ENCODE measurements at regions not wholly inside any gene's neighbourhood (a gene's known extent, or its start where the extent isn't known, plus 50 kb on each side); places are given as distances from the start of the nearest gene placed in this dataset.

DNA sequence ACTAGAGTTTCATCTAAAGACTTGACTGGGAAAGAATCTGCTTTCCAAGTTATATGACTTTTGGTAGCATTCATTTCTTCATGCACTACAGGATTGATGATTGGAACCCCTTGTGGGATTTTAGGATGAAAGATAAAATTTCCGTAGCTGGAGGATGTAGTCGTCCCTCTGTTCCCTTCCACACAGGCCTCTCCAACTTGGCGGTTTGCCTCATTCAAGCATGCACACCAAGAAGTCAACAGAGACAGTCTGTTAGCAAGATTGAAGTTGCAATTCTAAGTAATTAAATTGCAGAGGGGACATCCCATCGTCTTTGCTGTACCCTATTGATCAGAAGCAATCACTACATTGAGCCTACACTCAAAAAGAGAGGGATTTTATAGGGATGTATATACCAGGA, 777.4 kb upstream of the HS3ST1 start:
- TF ChIP-seq POLR2AphosphoS5 (IDR thresholded peaks at IDR 0.05; ENCODE audit: low read depth, low read length) (no peak), REST (IDR thresholded peaks at IDR 0.05; ENCODE audit: insufficient read depth in 1 of 2, low read depth in 2 of 2, low read length in 2 of 2) (no peak), SIN3A (IDR thresholded peaks at IDR 0.05; ENCODE audit: borderline replicate concordance, insufficient read depth, low read length) (no peak)
